Motor neuron (in vitro differentiated cells): ENCODE measurements at regions not wholly inside any gene's neighbourhood (a gene's known extent, or its start where the extent isn't known, plus 50 kb on each side); places are given as distances from the start of the nearest gene placed in this dataset.
"Not testable (repeated sequence)": the region's sequence is repeated elsewhere in the genome, so short reads cannot be mapped to it uniquely, and the experiment has no call there.

ENCODE experiments used
- ATAC-seq, 8 experiments: fragments of 200-7000 bp; cut with Tn5 transposase; replicated peaks in 6 of 8; 2 replicates each; pipeline ENCODE4 v1.8.0; 2021; ENCODE audit warnings: mild to moderate bottlenecking in 8 of 8, moderate library complexity in 8 of 8
- H3K27ac ChIP-seq, 2 donors: fragments of 250-450 bp; sonication (Bioruptor Pico); 2 replicates each; pipeline ENCODE4 v1.9.0; 2021; ENCODE audit warnings: antibody characterized with exemption in 2 of 2, mild to moderate bottlenecking in 2 of 2, moderate library complexity in 1 of 2
- H3K4me1 ChIP-seq, 2 donors: fragments of 250-450 bp; sonication (Bioruptor Pico); replicated peaks in 1 of 2; 2 replicates each; pipeline ENCODE4 v1.6.1; 2021; ENCODE audit warnings: antibody characterized with exemption in 2 of 2, mild to moderate bottlenecking in 2 of 2, moderate library complexity in 1 of 2
- H3K4me3 ChIP-seq, 5 donors: fragments of 250-450 bp; sonication (Bioruptor Pico); 2 replicates each; pipeline ENCODE4 v1.9.0; 2021; ENCODE audit warnings: antibody characterized with exemption in 5 of 5, mild to moderate bottlenecking in 5 of 5, moderate library complexity in 4 of 5
- WGBS, 10 experiments: fragments of 450-650 bp; shearing (Covaris generic); methylation state at CpG; one replicate each; pipeline ENCODE4 v1.0.0; 2022; 5-methylcytosine and 5-hydroxymethylcytosine counted together
- in situ Hi-C, 9 experiments: fragments of 400-800 bp; cut with MboI; loops; one replicate each; pipeline ENCODE4 v1.15.0; 2021; ENCODE audit warnings: low sequenced_read_pairs in 9 of 9, low pct_unique_long_range_greater_than_20kb in 2 of 9; ENCODE audit not compliant: unreplicated experiment in 9 of 9

- in situ Hi-C loops: no loop called here
- H3K4me3 ChIP-seq: no peak overlapping the region
- H3K4me1 ChIP-seq: no peaks in the 10 kb centered on the region
- WGBS, 10 experiments: 28 to 100% (median 91%) methylated on average over 2 to 9 of the region's 13 CpGs; no CpG with 5 or more reads in 2 of the 10 experiments
- ATAC-seq: peak in 1 of 8 experiments; percentile 37
- no peak overlapping the region for H3K27ac ChIP-seq
Observed at GRCh38 chr6:9025228-9025627, 589.9 kb upstream of the SLC35B3 start.

- in situ Hi-C loops, H3K4me1 ChIP-seq, ATAC-seq, H3K27ac ChIP-seq, H3K4me3 ChIP-seq: not testable (repeated sequence)
- 98 to 100% methylated on average over 1 to 13 of the region's 38 CpGs; no CpG with 5 or more reads in 8 of the 10 experiments for WGBS, 10 experiments
Observed at GRCh38 chr6:9024246-9024645, 588.9 kb upstream of the SLC35B3 start.

GRCh38 chr6:9020001-9020400 is 584.7 kb upstream of the SLC35B3 start:
- Histone ChIP-seq H3K27ac (no peak overlapping the region), H3K4me1 (peaks cover 6 to 9% of the 10 kb centered on the region in 2 donors), H3K4me3 (no peak overlapping the region)
- 26 to 98% (median 80%) methylated on average over 3 to 4 of the region's 4 CpGs for WGBS, 10 experiments
- no peak for ATAC-seq
- in situ Hi-C loops: no loop called here

- no peak for ATAC-seq
- in situ Hi-C loops: no loop called here
- 10 to 93% (median 67%) methylated on average over 1 to 5 of the region's 6 CpGs; no CpG with 5 or more reads in 1 of the 10 experiments for WGBS, 10 experiments
- Histone ChIP-seq H3K4me1 (no peaks in the 10 kb centered on the region), H3K4me3 (no peak overlapping the region), H3K27ac (no peak overlapping the region)
Observed at GRCh38 chr6:9009931-9010330, 574.6 kb upstream of the SLC35B3 start.

DNA sequence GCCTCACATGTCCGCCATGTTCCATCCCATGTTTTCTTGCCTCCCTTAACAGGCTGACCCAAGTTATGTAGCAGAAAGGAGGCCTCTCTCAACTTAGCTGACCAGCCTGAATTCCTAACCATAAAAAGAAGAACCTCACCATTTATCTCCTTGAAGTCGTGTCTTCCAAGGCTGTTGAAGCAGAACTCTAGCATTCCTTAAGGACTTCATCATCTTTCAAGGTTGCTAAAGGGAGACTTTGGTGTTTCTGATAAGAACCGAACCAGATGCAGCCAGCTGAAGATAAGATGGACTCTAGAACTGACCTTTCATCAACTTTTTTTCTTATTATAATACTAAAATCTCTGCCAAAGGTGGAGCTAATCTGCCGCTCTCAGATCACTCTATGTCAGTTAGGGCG is 571.7 kb upstream of the SLC35B3 start:
- Histone ChIP-seq H3K4me1 (no peaks in the 10 kb centered on the region), H3K27ac (no peak overlapping the region), H3K4me3 (no peak overlapping the region)
- WGBS, 10 experiments: 31 to 96% (median 90%) methylated on average over 1 to 5 of the region's 5 CpGs; no CpG with 5 or more reads in 1 of the 10 experiments
- no peak for ATAC-seq
- in situ Hi-C loops: no loop called here

GRCh38 chr6:9002833-9003232 is 567.5 kb upstream of the SLC35B3 start:
- WGBS, 10 experiments: 19 to 90% (median 76%) methylated on average over 2 to 6 of the region's 6 CpGs
- no peak overlapping the region for H3K4me3 ChIP-seq
- in situ Hi-C loops: no loop called here
- no peak overlapping the region for H3K27ac ChIP-seq
- no peaks in the 10 kb centered on the region for H3K4me1 ChIP-seq
- no peak for ATAC-seq

DNA sequence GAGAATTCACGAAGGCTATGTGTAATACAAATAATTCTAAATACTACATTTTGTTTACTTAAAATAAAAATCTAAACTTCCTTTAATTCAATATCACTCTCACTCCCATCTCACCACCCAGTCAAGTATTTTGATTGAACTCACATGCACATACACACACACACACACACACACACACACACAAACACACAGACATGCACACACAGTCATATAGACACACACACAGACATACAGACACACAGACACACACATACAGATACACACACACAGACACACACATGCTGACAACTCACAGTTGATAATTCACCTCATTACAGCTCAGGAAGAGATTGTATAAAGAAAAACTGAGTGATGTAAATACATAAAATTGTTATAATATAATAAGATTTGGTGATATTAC is 559.8 kb upstream of the SLC35B3 start:
- Histone ChIP-seq H3K27ac (no peak overlapping the region), H3K4me3 (no peak overlapping the region), H3K4me1 (no peaks in the 10 kb centered on the region)
- in situ Hi-C loops: loop anchor here in 5 of 9 experiments (25.0 kb wide), 5 partner anchors 242 to 1442 kb away; partner anchors contain the start of gene TFAP2A (in 3 of the 5)
- no peak for ATAC-seq
- WGBS, 10 experiments: 38 to 100% (median 75%) methylated on average over 1 of the region's 1 CpG; no CpG with 5 or more reads in 1 of the 10 experiments

- ATAC-seq: no peak
- Histone ChIP-seq H3K27ac (no peak overlapping the region), H3K4me3 (no peak overlapping the region), H3K4me1 (no peaks in the 10 kb centered on the region)
- WGBS, 10 experiments: 38 to 91% (median 84%) methylated on average over 1 to 3 of the region's 3 CpGs
- in situ Hi-C loops: loop anchor here in 5 of 9 experiments (25.0 kb wide), 5 partner anchors 244 to 1444 kb away; partner anchors contain the start of gene TFAP2A (in 3 of the 5)
Observed at GRCh38 chr6:8993111-8993510, 557.8 kb upstream of the SLC35B3 start.

- WGBS, 10 experiments: 10 to 72% (median 58%) methylated on average over 2 to 3 of the region's 3 CpGs
- in situ Hi-C loops: loop anchor here in 5 of 9 experiments (25.0 kb wide), 5 partner anchors 245 to 1445 kb away; partner anchors contain the start of gene TFAP2A (in 3 of the 5)
- H3K4me1 ChIP-seq: no peaks in the 10 kb centered on the region
- ATAC-seq: no peak
- H3K27ac ChIP-seq: no peak overlapping the region
- no peak overlapping the region for H3K4me3 ChIP-seq
Observed at GRCh38 chr6:8991844-8992243, 556.5 kb upstream of the SLC35B3 start.

GRCh38 chr6:8990075-8990474 is 554.7 kb upstream of the SLC35B3 start:
- Histone ChIP-seq H3K4me3 (no peak overlapping the region), H3K27ac (no peak overlapping the region), H3K4me1 (no peaks in the 10 kb centered on the region)
- no peak for ATAC-seq
- WGBS, 10 experiments: 49 to 100% (median 100%) methylated on average over 1 to 2 of the region's 2 CpGs; no CpG with 5 or more reads in 2 of the 10 experiments
- in situ Hi-C loops: loop anchor here in 5 of 9 experiments (25.0 kb wide), 5 partner anchors 247 to 1447 kb away; partner anchors contain the start of gene TFAP2A (in 3 of the 5)

GRCh38 chr6:8983202-8983688 is 547.9 kb upstream of the SLC35B3 start:
- ATAC-seq: peak; percentile 75 to 99 (median 90)
- WGBS, 10 experiments: 0 to 39% (median 10%) methylated on average over 1 to 10 of the region's 10 CpGs; no CpG with 5 or more reads in 2 of the 10 experiments
- Histone ChIP-seq H3K27ac (no peak overlapping the region), H3K4me3 (no peak overlapping the region), H3K4me1 (no peaks in the 10 kb centered on the region)
- in situ Hi-C loops: loop anchor here in 5 of 9 experiments (25.0 kb wide), 5 partner anchors 254 to 1454 kb away; partner anchors contain the start of gene TFAP2A (in 3 of the 5)

DNA sequence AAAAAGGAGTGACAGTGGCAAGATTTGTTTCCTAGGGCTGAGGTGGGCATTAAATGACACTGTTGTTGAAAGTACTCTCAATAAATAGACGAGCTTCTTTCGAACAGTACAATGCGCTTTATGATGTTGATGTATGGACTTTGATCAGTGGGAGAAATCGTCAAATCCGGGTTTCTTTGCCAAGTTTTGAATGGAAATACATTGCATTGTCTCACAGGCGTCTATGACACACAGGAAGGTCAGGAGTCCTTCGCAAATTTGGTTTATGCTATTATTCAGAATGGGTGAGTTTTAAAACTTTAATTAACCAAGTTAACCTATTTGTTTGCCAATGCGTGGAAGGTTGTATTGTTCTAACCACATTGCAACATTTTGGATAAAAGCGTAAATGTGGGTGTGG is 547.3 kb upstream of the SLC35B3 start:
- Histone ChIP-seq H3K4me3 (no peak overlapping the region), H3K4me1 (no peaks in the 10 kb centered on the region), H3K27ac (no peak overlapping the region)
- WGBS, 10 experiments: 26 to 100% (median 59%) methylated on average over 1 to 9 of the region's 9 CpGs
- in situ Hi-C loops: loop anchor here in 5 of 9 experiments (25.0 kb wide), 5 partner anchors 255 to 1455 kb away; partner anchors contain the start of gene TFAP2A (in 3 of the 5)
- ATAC-seq: no peak

DNA sequence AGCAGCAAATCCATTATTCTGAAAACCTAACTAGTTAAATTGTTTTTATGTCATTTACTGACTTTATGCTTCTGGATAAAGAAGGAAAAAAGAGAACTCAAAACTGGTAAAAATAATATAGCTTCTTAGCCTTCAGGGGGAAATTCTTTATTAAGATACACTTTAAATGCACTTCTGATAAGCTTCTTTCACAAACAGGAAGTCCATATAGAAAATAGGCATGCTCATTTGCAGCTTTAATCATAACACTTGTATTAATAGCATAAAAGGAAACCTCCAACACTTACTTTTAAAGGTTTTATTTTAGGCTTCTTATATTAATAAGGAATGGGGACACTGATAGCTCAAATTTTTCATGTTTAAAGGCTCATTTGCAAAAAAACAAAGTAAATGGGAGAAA is 538.0 kb upstream of the SLC35B3 start:
- H3K4me3 ChIP-seq: no peak overlapping the region
- no peak overlapping the region for H3K27ac ChIP-seq
- ATAC-seq: no peak
- H3K4me1 ChIP-seq: no peaks in the 10 kb centered on the region
- in situ Hi-C loops: no loop called here

GRCh38 chr6:8969747-8970146 is 534.4 kb upstream of the SLC35B3 start:
- ATAC-seq: no peak

More at GRCh38 chr6:8969747-8970146, 534.4 kb upstream of the SLC35B3 start:
- Histone ChIP-seq H3K27ac (no peak overlapping the region), H3K4me1 (no peaks in the 10 kb centered on the region), H3K4me3 (no peak overlapping the region)
- in situ Hi-C loops: no loop called here
